ENCODE measurements at regions not wholly inside any gene's neighbourhood (a gene's known extent, or its start where the extent isn't known, plus 50 kb on each side); places are given as distances from the start of the nearest gene placed in this dataset.

DNA sequence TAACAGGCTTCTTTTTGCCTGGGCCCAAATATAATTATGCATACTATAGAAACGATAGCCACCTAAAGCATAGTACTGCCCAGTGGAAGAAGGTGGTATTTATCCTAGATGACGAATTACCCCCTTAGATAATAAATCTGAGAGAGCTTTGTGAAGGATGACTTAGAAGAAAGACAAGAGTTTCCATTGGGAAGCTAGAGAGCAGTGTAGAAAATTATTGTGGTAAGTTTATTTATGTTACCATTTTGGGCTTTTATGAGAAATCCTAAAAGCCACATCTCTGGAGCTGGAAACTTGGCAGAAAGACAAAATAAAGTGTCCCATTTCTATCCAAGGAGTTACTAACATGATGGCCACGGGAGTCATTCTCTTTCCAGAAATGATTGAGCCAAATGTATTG is 172.0 kb upstream of the SEMA6A start:
- no peaks in the 10 kb centered on the region for H3K9me3 ChIP-seq (ENCODE audit: control insufficient read depth in 2 of 2, insufficient read depth in 1 of 2, low read depth in 1 of 2, low read length in 1 of 2)
- no peak overlapping the region for H3K27ac ChIP-seq (ENCODE audit: low read depth in 1 of 3, low read length in 2 of 3)
- H3K4me3 ChIP-seq (ENCODE audit: low read depth in 1 of 3, low read length in 3 of 3): no peak overlapping the region
- WGBS, 3 donors: 65 to 75% (median 74%) methylated on average over 3 of the region's 3 CpGs
- H3K27me3 ChIP-seq (ENCODE audit: control insufficient read depth in 3 of 3, insufficient read depth in 3 of 3, low read length in 3 of 3): no peaks in the 10 kb centered on the region
- FAIRE-seq: no peak
- DNase-seq: no peak
- no peaks in the 10 kb centered on the region for H3K36me3 ChIP-seq (ENCODE audit: control insufficient read depth in 3 of 3, insufficient read depth in 2 of 3, low read depth in 1 of 3, low read length in 3 of 3)
- no peaks in the 10 kb centered on the region for H3K4me1 ChIP-seq (ENCODE audit: control insufficient read depth in 3 of 3, insufficient read depth in 2 of 3, low read depth in 1 of 3, low read length in 2 of 3)

DNA sequence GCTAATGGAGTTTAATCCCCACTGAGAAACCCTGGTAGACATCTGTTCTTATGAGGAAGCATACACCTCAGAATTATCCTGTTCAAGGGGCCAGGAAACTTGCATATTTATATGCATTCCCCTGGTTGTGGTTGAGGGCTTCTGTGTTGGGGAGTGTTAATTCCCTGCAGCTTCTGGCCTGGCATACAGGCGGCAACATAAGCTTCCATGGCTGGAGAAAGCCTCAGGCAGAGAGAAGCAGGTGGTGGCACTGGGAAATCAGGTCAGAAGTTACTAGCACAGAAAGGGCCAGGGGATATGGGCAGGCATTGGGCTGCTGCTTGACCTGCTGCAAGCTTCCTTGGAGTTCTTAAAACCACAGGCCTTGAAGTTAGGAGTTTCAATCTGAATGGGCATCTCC is 166.1 kb upstream of the SEMA6A start:
- H3K4me3 ChIP-seq (ENCODE audit: low read depth in 1 of 3, low read length in 3 of 3): no peak overlapping the region
- DNase-seq (no peak), FAIRE-seq (no peak)
- H3K4me1 ChIP-seq (ENCODE audit: control insufficient read depth in 3 of 3, insufficient read depth in 2 of 3, low read depth in 1 of 3, low read length in 2 of 3): no peaks in the 10 kb centered on the region
- H3K27ac ChIP-seq (ENCODE audit: low read depth in 1 of 3, low read length in 2 of 3): no peak overlapping the region
- H3K9me3 ChIP-seq (ENCODE audit: control insufficient read depth in 2 of 2, insufficient read depth in 1 of 2, low read depth in 1 of 2, low read length in 1 of 2): no peaks in the 10 kb centered on the region
- no peaks in the 10 kb centered on the region for H3K36me3 ChIP-seq (ENCODE audit: control insufficient read depth in 3 of 3, insufficient read depth in 2 of 3, low read depth in 1 of 3, low read length in 3 of 3)
- peaks cover 0 to 7% (median 0%) of the 10 kb centered on the region in 3 donors for H3K27me3 ChIP-seq (ENCODE audit: control insufficient read depth in 3 of 3, insufficient read depth in 3 of 3, low read length in 3 of 3)
- 85 to 97% (median 96%) methylated on average over 1 of the region's 1 CpG for WGBS, 3 donors

- H3K27me3 ChIP-seq (ENCODE audit: control insufficient read depth in 3 of 3, insufficient read depth in 3 of 3, low read length in 3 of 3): peaks cover 0 to 7% (median 0%) of the 10 kb centered on the region in 3 donors
- no peak overlapping the region for H3K4me3 ChIP-seq (ENCODE audit: low read depth in 1 of 3, low read length in 3 of 3)
- FAIRE-seq: no peak
- H3K4me1 ChIP-seq (ENCODE audit: control insufficient read depth in 3 of 3, insufficient read depth in 2 of 3, low read depth in 1 of 3, low read length in 2 of 3): no peaks in the 10 kb centered on the region
- no peaks in the 10 kb centered on the region for H3K9me3 ChIP-seq (ENCODE audit: control insufficient read depth in 2 of 2, insufficient read depth in 1 of 2, low read depth in 1 of 2, low read length in 1 of 2)
- no peak overlapping the region for H3K27ac ChIP-seq (ENCODE audit: low read depth in 1 of 3, low read length in 2 of 3)
- no peaks in the 10 kb centered on the region for H3K36me3 ChIP-seq (ENCODE audit: control insufficient read depth in 3 of 3, insufficient read depth in 2 of 3, low read depth in 1 of 3, low read length in 3 of 3)
- peak in 1 of 2 donors; percentile 3 for DNase-seq
- WGBS, 3 donors: 40 to 47% (median 47%) methylated on average over 9 of the region's 9 CpGs
Observed at GRCh38 chr5:116739571-116739970, 164.9 kb upstream of the SEMA6A start.

- Histone ChIP-seq H3K27me3 (ENCODE audit: control insufficient read depth in 3 of 3, insufficient read depth in 3 of 3, low read length in 3 of 3) (peaks cover 0 to 7% (median 0%) of the 10 kb centered on the region in 3 donors), H3K4me3 (ENCODE audit: low read depth in 1 of 3, low read length in 3 of 3) (no peak overlapping the region), H3K27ac (ENCODE audit: low read depth in 1 of 3, low read length in 2 of 3) (no peak overlapping the region), H3K9me3 (ENCODE audit: control insufficient read depth in 2 of 2, insufficient read depth in 1 of 2, low read depth in 1 of 2, low read length in 1 of 2) (no peaks in the 10 kb centered on the region), H3K4me1 (ENCODE audit: control insufficient read depth in 3 of 3, insufficient read depth in 2 of 3, low read depth in 1 of 3, low read length in 2 of 3) (no peaks in the 10 kb centered on the region), H3K36me3 (ENCODE audit: control insufficient read depth in 3 of 3, insufficient read depth in 2 of 3, low read depth in 1 of 3, low read length in 3 of 3) (no peaks in the 10 kb centered on the region)
- no peak for FAIRE-seq
- WGBS, 3 donors: 65 to 82% (median 80%) methylated on average over 6 of the region's 6 CpGs
- peak in 1 of 2 donors; percentile 5 for DNase-seq
Observed at GRCh38 chr5:116738615-116739261, 164.1 kb upstream of the SEMA6A start.

- Histone ChIP-seq H3K27ac (ENCODE audit: low read depth in 1 of 3, low read length in 2 of 3) (no peak overlapping the region), H3K4me3 (ENCODE audit: low read depth in 1 of 3, low read length in 3 of 3) (no peak overlapping the region), H3K27me3 (ENCODE audit: control insufficient read depth in 3 of 3, insufficient read depth in 3 of 3, low read length in 3 of 3) (peaks cover 0 to 7% (median 0%) of the 10 kb centered on the region in 3 donors), H3K4me1 (ENCODE audit: control insufficient read depth in 3 of 3, insufficient read depth in 2 of 3, low read depth in 1 of 3, low read length in 2 of 3) (no peaks in the 10 kb centered on the region), H3K9me3 (ENCODE audit: control insufficient read depth in 2 of 2, insufficient read depth in 1 of 2, low read depth in 1 of 2, low read length in 1 of 2) (no peaks in the 10 kb centered on the region), H3K36me3 (ENCODE audit: control insufficient read depth in 3 of 3, insufficient read depth in 2 of 3, low read depth in 1 of 3, low read length in 3 of 3) (no peaks in the 10 kb centered on the region)
- DNase-seq (no peak), FAIRE-seq (no peak)
- WGBS, 3 donors: 56 to 81% (median 75%) methylated on average over 5 of the region's 5 CpGs
Observed at GRCh38 chr5:116738239-116738614, 163.6 kb upstream of the SEMA6A start.

GRCh38 chr5:116736671-116737070 is 162.0 kb upstream of the SEMA6A start:
- Histone ChIP-seq H3K27ac (ENCODE audit: low read depth in 1 of 3, low read length in 2 of 3) (no peak overlapping the region), H3K4me3 (ENCODE audit: low read depth in 1 of 3, low read length in 3 of 3) (no peak overlapping the region), H3K36me3 (ENCODE audit: control insufficient read depth in 3 of 3, insufficient read depth in 2 of 3, low read depth in 1 of 3, low read length in 3 of 3) (no peaks in the 10 kb centered on the region), H3K27me3 (ENCODE audit: control insufficient read depth in 3 of 3, insufficient read depth in 3 of 3, low read length in 3 of 3) (peaks cover 0 to 7% (median 0%) of the 10 kb centered on the region in 3 donors), H3K9me3 (ENCODE audit: control insufficient read depth in 2 of 2, insufficient read depth in 1 of 2, low read depth in 1 of 2, low read length in 1 of 2) (no peaks in the 10 kb centered on the region), H3K4me1 (ENCODE audit: control insufficient read depth in 3 of 3, insufficient read depth in 2 of 3, low read depth in 1 of 3, low read length in 2 of 3) (no peaks in the 10 kb centered on the region)
- FAIRE-seq (no peak), DNase-seq (no peak)

DNA sequence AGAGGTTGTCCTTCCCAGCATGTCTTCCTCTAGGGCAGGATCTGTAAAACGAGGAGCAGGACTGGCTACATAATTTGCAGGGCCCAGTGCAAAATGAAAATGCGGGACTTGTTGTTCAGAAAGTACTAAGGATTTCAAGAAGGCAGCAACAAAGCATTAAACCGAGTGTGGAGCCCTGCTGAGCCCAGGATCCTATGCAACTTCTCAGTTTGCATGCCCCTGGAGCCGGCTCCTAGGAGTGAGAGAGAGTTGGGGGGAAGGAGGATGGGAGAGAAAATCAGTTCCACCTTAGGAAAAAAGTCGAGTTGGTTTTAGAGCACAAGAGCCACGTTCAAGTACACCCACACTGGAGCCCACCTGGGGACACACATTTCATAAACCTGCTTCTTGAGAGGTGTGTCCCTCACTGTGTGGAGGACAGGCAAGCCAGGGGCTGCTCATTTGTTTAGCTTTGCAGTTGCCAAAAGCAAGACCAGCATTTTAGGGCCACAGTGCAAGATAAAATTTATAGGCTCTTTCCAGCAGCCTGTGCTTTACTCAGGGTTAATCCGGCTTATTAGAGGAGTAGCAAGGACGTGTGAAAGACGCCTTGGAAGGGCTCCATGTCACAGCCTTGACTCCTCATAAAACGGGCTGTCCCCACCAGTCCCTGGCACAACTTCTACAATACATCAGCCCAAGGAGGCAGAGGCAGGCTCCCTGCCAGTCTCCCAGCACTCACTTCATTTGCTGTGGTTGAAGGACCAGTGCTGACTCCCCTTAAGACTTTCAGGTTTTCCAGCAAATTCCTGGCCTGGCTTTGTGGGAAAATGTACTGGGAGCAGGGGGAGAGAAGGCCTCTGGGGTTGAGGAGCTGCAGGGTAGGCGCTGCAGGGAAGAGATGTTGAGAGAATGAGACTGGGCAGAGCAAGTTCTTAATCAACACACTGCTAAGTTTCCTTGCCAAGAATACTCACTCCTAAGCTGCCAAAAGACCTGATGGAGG is 159.7 kb upstream of the SEMA6A start:
- no peaks in the 10 kb centered on the region for H3K36me3 ChIP-seq (ENCODE audit: control insufficient read depth in 3 of 3, insufficient read depth in 2 of 3, low read depth in 1 of 3, low read length in 3 of 3)
- no peaks in the 10 kb centered on the region for H3K4me1 ChIP-seq (ENCODE audit: control insufficient read depth in 3 of 3, insufficient read depth in 2 of 3, low read depth in 1 of 3, low read length in 2 of 3)
- peaks cover 0 to 3% (median 0%) of the 10 kb centered on the region in 3 donors for H3K27me3 ChIP-seq (ENCODE audit: control insufficient read depth in 3 of 3, insufficient read depth in 3 of 3, low read length in 3 of 3)
- H3K4me3 ChIP-seq (ENCODE audit: low read depth in 1 of 3, low read length in 3 of 3): no peak overlapping the region
- no peak for DNase-seq
- no peaks in the 10 kb centered on the region for H3K9me3 ChIP-seq (ENCODE audit: control insufficient read depth in 2 of 2, insufficient read depth in 1 of 2, low read depth in 1 of 2, low read length in 1 of 2)
- H3K27ac ChIP-seq (ENCODE audit: low read depth in 1 of 3, low read length in 2 of 3): no peak overlapping the region
- FAIRE-seq: no peak
- WGBS, 3 donors: 61 to 66% (median 65%) methylated on average over 11 of the region's 11 CpGs

GRCh38 chr5:116732591-116732990 is 158.0 kb upstream of the SEMA6A start:
- Histone ChIP-seq H3K4me3 (ENCODE audit: low read depth in 1 of 3, low read length in 3 of 3) (no peak overlapping the region), H3K27me3 (ENCODE audit: control insufficient read depth in 3 of 3, insufficient read depth in 3 of 3, low read length in 3 of 3) (peaks cover 0 to 6% (median 0%) of the 10 kb centered on the region in 3 donors), H3K36me3 (ENCODE audit: control insufficient read depth in 3 of 3, insufficient read depth in 2 of 3, low read depth in 1 of 3, low read length in 3 of 3) (no peaks in the 10 kb centered on the region), H3K4me1 (ENCODE audit: control insufficient read depth in 3 of 3, insufficient read depth in 2 of 3, low read depth in 1 of 3, low read length in 2 of 3) (no peaks in the 10 kb centered on the region), H3K9me3 (ENCODE audit: control insufficient read depth in 2 of 2, insufficient read depth in 1 of 2, low read depth in 1 of 2, low read length in 1 of 2) (no peaks in the 10 kb centered on the region), H3K27ac (ENCODE audit: low read depth in 1 of 3, low read length in 2 of 3) (no peak overlapping the region)
- WGBS, 3 donors: 66 to 81% (median 77%) methylated on average over 2 of the region's 2 CpGs
- FAIRE-seq (no peak), DNase-seq (no peak)
